ENCODE measurements at regions not wholly inside any gene's neighbourhood (a gene's known extent, or its start where the extent isn't known, plus 50 kb on each side); places are given as distances from the start of the nearest gene placed in this dataset.
A peak's percentile ranks its signal among the peaks of the same experiment; 100 is the strongest.

GRCh38 chr20:47887064-47887463 is 101.8 kb upstream of the SULF2 start:
- 45% methylated on average over 8 of the region's 8 CpGs for WGBS (ENCODE audit: low lambda C conversion rate)
- intact Hi-C loops (cut with micrococcal nuclease; ENCODE audit: unreplicated experiment) (no loop called here), in situ Hi-C loops (cut with HindIII; ENCODE audit: extremely low pct_ligation_motif_present, low pct_unique_long_range_greater_than_20kb) (no loop called here)
- ChIA-PET CTCF (ENCODE audit: low intra/inter-chr PET ratio, low total read pairs) (no interaction called here), POLR2A (no interaction called here)
- DNase-seq (ENCODE audit: low spot score) (no peak), ATAC-seq (peak; percentile 10), FAIRE-seq (no peak)
- H3K27ac ChIP-seq (ENCODE audit: extremely low read length, insufficient read depth, low read length): no peak overlapping the region
- H3K4me1 ChIP-seq (ENCODE audit: insufficient read depth, low read length): peaks cover 20% of the 10 kb centered on the region
- no TSS peak for BruUV-seq (replicated peaks)
- peak overlapping the region; percentile 51 for H3K4me2 ChIP-seq (ENCODE audit: low read depth, low read length)
- peak overlapping the region in 1 of 3 experiments; percentile 14; a peak in 1 of 6 replicates for H3K4me3 ChIP-seq (replicated peaks in 1 of 3; ENCODE audit: insufficient read depth in 1 of 3, low read depth in 2 of 3, low read length in 3 of 3)
- H2AFZ ChIP-seq (ENCODE audit: low read length): no peak overlapping the region
- H3K27me3 ChIP-seq (ENCODE audit: control insufficient read depth in 1 of 2, insufficient read depth in 2 of 2, low read length in 2 of 2): peaks cover 2 to 35% of the 10 kb centered on the region in 2 experiments; a peak in 4 of 5 replicates
- H3K9me3 ChIP-seq (ENCODE audit: low read length): no peaks in the 10 kb centered on the region
- no peak overlapping the region for H3K9ac ChIP-seq (ENCODE audit: insufficient read depth, low read depth, low read length)
- no peaks in the 10 kb centered on the region for H3K79me2 ChIP-seq (ENCODE audit: insufficient read depth, low read length)
- no peaks in the 10 kb centered on the region for H4K20me1 ChIP-seq (ENCODE audit: insufficient read depth, low read length)
- no peaks in the 10 kb centered on the region for H3K36me3 ChIP-seq (replicated peaks in 1 of 2; ENCODE audit: control insufficient read depth in 1 of 2, insufficient read depth in 2 of 2, low read length in 2 of 2)
- TF ChIP-seq RFXAP (CRISPR knock-in tag; IDR thresholded peaks at IDR 0.05; ENCODE audit: borderline replicate concordance): peak; percentile 69; the same call in 1 of the 2 replicates
- TF ChIP-seq HDAC1 (CRISPR knock-in tag; IDR thresholded peaks at IDR 0.05): 0 out of 2 replicates have a peak, but pooled peaks have one; percentile 33
- 0 out of 2 replicates have a peak, but pooled peaks have one; percentile 7 for TF ChIP-seq ZSCAN25 (CRISPR knock-in tag; IDR thresholded peaks at IDR 0.05)
- TF ChIP-seq ZNF564 (CRISPR knock-in tag; IDR thresholded peaks at IDR 0.05): 0 out of 2 replicates have a peak, but pooled peaks have one; percentile 11
- peak; percentile 52; the same call in 1 of the 2 replicates for TF ChIP-seq FOXC1 (CRISPR knock-in tag; IDR thresholded peaks at IDR 0.05; ENCODE audit: borderline replicate concordance)
- TF ChIP-seq ZNF687 (CRISPR knock-in tag; IDR thresholded peaks at IDR 0.05): peak; percentile 3; the same call in 1 of the 2 replicates
- TF ChIP-seq SCMH1 (CRISPR knock-in tag; IDR thresholded peaks at IDR 0.05; ENCODE audit: borderline replicate concordance): no peak
- peak; percentile 1 for TF ChIP-seq ZNF407 (CRISPR knock-in tag; IDR thresholded peaks at IDR 0.05; ENCODE audit: not compliant biosample characterization)
- TF ChIP-seq RBFOX2 (IDR thresholded peaks at IDR 0.05; ENCODE audit: low read depth, low read length): no peak
- TF ChIP-seq ZNF264 (CRISPR knock-in tag; IDR thresholded peaks at IDR 0.05): no peak
- 0 out of 2 replicates have a peak, but pooled peaks have one; percentile 49 for TF ChIP-seq ZNF546 (CRISPR knock-in tag; conservative IDR thresholded peaks at IDR 0.05)
- no peak for TF ChIP-seq PCBP1 (IDR thresholded peaks at IDR 0.05; ENCODE audit: borderline replicate concordance, low read depth, low read length)
- peak; percentile 8; the same call in 1 of the 2 replicates for TF ChIP-seq KDM2A (CRISPR knock-in tag; IDR thresholded peaks at IDR 0.05; ENCODE audit: borderline replicate concordance, low read depth)
